ENCODE measurements at regions not wholly inside any gene's neighbourhood (a gene's known extent, or its start where the extent isn't known, plus 50 kb on each side); places are given as distances from the start of the nearest gene placed in this dataset.

DNA sequence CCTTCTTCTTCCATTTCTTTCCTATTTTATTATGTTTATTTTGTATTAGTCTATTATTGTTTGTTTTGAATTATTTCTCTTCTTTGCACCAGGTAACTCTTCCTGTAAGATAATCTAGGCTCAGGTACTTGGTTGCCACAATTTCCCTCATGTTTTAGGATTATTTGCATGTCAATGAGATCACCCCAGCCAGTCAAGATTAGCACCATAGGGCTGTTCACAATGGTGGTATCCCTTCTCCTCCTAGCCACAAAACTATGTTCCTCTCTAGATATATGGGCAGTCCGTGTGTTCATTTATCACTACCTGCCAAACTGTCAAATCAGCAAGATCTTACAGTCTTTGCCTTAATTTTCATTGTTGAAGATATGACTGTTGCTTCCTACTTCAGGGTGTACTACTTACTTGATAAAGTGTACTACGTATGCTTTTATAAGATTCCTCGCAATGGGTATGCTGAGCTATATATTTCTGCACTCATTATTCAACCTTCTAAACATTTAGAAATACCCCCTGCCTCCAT lies 1536.2 kb downstream of the PLA2G4A start:
- no peak for DNase-seq

GRCh38 chr1:188365874-188366273 lies 1537.1 kb downstream of the PLA2G4A start:
- no peak for DNase-seq

DNA sequence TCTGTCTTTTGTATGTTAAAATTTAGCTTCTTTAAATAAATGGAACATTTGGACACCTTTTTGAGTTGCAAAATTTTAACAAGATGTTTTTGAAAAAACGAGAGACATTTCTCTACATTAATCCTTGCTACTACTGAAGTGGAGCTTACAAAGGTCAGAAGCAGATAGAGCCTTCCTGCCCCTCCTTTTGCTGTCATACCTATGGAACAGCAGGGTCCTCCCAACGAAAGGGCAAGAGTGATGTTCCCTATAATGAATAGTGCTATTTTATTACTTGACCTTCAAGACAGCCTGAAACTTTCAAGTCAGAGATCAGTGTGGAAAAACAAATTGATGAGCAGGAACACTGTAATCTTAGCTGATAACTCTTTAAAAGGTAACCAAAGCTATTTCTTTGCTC lies 1538.9 kb downstream of the PLA2G4A start:
- DNase-seq = no peak

DNA sequence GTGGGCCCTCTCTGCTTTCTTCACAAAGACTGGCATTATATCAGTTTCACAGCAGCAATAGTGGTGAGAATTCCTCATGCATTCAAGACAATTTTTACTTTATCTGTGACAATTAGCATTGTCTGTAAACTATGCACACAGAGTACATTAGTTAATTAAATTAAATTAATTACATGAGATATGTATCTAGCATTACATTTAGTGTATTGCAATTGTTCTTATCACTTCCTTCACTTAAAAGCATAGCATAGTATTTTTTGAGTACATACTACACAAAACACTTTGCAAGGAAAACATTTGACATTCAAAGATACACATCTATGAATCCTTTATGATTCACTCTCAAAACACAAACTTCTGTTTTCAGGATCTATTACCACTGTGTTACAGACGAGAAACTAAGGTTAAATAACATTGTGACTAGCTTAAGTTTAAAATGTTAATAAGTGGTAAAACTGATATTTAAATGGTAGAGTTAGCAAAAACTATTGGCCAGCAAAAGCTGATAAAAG lies 1542.6 kb downstream of the PLA2G4A start:
- no peak for DNase-seq

DNA sequence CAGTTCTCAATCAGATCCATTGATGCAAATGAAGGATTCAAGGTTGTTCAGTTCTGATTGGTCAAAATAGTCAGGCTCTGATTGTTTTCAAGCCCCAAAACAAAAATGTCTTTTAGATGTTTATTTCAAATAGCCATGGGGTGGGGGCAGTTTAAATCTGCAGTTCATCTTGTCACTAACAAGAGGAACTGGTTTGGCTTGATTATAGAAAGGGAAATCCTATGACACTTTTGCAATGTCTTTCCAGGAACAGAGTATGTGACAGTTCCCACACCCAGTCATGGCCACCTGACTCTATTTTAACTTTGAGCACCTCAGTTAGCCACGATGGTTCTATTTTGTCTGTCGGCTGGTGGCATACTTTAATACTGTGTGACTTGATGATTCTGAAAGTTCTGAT lies 1544.1 kb downstream of the PLA2G4A start:
- DNase-seq = no peak

GRCh38 chr1:188382851-188383250 lies 1554.1 kb downstream of the PLA2G4A start:
- no peak for DNase-seq

DNA sequence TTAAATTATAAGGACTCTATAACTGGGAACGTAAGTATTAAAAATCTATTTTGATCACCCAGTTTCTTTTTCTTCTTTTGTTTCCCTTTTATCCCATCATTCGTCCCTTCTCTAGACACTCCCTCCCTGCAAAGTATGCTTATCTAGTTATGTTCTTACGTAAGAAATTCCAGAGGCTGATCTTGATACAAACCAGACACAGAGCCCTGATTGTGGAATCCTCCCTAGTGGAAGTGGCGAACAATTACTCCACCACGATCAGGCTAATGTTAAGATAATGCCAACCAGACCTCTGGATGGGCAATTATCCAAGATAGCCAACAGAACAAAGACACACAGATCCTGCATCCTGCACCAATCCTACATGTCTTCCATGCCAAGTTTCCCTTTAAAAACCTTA lies 1557.4 kb downstream of the PLA2G4A start:
- DNase-seq = no peak

GRCh38 chr1:188386666-188387065 lies 1557.9 kb downstream of the PLA2G4A start:
- no peak for DNase-seq

DNA sequence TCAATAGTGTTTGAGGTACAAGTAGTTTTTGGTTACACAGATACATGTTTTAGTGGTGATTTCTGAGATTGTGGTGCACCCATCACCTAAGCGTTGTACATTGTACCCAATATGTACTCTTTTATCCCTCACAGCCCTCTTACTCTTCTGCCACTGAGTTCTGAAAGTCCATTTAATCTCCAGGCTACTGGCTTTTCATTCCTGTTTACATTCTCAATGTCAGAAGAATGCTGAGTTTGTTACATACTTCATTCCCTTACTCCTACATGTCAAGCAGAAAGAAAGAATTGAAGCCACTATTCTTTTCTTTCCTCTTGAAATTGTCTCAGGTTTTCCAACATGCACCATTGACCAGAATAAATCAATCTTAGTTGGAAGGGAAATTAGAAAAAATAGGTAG lies 1565.9 kb downstream of the PLA2G4A start:
- no peak for DNase-seq

- no peak for DNase-seq
Measured at GRCh38 chr1:188397521-188397920, 1568.8 kb downstream of the PLA2G4A start.

- DNase-seq = no peak
Measured at GRCh38 chr1:188402986-188403385, 1574.2 kb downstream of the PLA2G4A start.

DNA sequence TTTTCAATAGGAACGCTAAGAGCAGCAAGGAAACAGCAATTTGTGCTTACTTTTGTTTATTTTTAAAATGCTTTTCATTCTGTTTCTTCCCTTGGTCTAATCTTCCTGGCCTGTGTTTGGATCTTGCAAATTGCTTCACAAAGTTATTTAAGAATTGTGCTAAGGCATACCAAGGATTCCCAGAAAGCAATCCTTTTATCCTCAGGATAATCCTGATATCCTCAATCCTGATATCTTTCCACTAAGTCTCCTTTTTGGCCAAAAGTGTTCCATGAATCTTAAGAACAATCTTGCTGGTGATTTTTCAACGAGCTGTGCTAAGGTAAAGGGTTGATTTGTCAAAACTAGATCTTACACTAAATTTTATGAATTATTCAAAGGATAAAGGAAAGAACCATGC lies 1577.9 kb downstream of the PLA2G4A start:
- no peak for DNase-seq

- DNase-seq = no peak
Measured at GRCh38 chr1:188420177-188420576, 1591.4 kb downstream of the PLA2G4A start.

DNA sequence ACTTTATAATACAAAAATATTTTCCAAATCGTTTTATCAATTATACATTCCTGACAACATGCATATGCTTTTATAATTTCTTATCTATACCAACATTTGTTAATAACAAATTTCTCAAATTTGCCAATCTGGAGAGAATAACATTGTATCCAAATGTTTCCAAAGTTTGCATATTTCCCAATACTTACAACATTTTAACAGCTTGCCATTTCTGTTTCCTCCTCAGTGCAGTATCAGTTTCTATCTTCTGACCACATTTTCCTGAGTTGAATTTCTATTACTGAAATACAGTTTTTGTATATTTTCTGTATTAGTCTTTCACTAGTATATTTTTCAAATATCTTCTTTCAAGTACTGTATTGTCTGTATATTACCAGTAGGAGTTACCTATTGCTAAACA lies 1594.3 kb downstream of the PLA2G4A start:
- DNase-seq = no peak

GRCh38 chr1:188424176-188424575 lies 1595.4 kb downstream of the PLA2G4A start:
- no peak for DNase-seq

GRCh38 chr1:188425687-188426086 lies 1596.9 kb downstream of the PLA2G4A start:
- DNase-seq = no peak

DNA sequence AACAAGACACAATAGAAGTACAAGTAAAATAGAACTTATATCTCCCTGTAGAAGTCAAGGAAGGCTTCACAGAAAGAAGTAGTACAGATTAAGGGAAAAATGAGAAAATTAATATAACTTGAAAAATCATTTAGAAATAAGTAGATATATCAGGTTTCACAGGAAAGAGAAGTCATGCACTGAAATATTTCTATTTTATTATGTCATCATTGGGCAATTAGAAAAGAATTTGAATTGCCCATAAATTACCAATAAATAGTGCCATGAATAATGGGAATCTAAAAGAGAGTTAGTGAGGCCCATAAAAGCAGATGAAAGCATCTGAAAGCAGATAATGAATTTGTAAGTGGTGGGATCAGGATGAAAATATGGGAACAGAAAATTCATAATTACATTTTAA lies 1597.8 kb downstream of the PLA2G4A start:
- DNase-seq = no peak

- DNase-seq = no peak
Measured at GRCh38 chr1:188427642-188428041, 1598.9 kb downstream of the PLA2G4A start.

DNA sequence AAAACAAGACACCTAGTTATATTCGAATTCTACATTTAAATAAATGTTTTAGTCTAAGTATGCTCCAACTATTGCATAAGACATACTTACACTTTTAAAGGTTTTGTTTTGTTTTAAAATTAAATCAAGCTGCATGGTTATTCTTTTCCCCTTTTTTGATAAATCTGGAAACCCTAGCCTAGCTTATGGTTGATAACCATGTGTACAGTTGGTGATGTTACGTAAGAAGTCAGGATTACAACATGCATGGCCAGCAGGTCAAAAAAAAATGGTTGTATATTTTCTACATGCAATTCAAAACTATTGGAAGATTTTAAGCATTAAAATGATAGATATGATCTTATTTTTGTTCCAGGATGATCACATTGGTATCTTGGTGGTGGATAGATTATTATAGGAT lies 1600.6 kb downstream of the PLA2G4A start:
- no peak for DNase-seq

GRCh38 chr1:188432427-188432826 lies 1603.7 kb downstream of the PLA2G4A start:
- DNase-seq = no peak

GRCh38 chr1:188433425-188433824 lies 1604.7 kb downstream of the PLA2G4A start:
- DNase-seq = no peak

DNA sequence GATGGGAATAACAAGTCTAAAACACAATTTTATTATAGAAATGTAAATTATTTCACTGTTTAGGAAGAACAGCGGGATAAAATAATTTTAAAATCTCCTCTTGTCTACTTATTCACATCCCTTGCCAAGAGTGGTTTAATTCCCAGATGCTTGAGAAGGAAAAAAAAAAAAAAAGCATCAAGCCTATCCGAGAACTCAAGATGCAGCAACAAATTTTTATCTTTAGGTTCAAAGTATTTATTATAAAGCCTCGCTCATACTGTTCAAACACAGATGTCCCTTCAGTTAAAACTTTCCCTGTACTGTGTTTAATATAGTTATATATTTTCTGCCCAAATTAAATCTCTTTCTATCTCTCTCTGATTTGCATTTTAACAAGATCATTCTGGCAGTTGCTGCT lies 1615.8 kb downstream of the PLA2G4A start:
- no peak for DNase-seq

- no peak for DNase-seq
Measured at GRCh38 chr1:188462837-188463236, 1634.1 kb downstream of the PLA2G4A start.

DNA sequence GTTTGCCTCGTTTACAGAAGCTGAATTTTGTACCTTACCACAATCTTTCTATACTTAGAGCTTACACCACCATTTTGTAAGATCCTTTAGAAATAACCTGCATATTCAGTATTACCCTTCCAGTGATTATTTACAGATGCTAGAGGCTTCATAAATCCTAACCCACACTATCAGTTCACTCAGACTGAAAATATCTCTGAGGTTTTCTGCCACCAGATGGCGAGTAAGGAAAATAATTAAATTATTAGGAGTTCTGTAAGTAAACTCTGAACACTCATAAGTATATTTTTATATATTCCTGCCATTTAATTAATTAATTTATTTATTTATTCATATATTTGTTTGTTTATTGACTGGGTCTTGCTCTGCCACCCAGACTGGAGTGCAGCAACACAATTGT lies 1635.2 kb downstream of the PLA2G4A start:
- DNase-seq = no peak

- no peak for DNase-seq
Measured at GRCh38 chr1:188466539-188466938, 1637.8 kb downstream of the PLA2G4A start.

- DNase-seq = no peak
Measured at GRCh38 chr1:188476606-188477005, 1647.9 kb downstream of the PLA2G4A start.

All from NCI-H2081 treated with DMSO at 0.1 percent for 48 hours (cell line).